Muscle layer of duodenum (tissue), 2 donors: ENCODE measurements at regions not wholly inside any gene's neighbourhood (a gene's known extent, or its start where the extent isn't known, plus 50 kb on each side); places are given as distances from the start of the nearest gene placed in this dataset.

Experiments used
- H3K27ac ChIP-seq: one replicate; pipeline ENCODE4 v1.7.0; 2013; ENCODE audit warnings: mild to moderate bottlenecking, low read length
- H3K27me3 ChIP-seq: one replicate; pipeline ENCODE4 v1.7.0; 2013; ENCODE audit warnings: low read depth, mild to moderate bottlenecking, control low read depth, low read length
- H3K36me3 ChIP-seq, 2 donors: one replicate each; pipeline ENCODE4 v1.7.0; 2013; ENCODE audit warnings: low read length in 2 of 2, control low read depth in 1 of 2, mild to moderate bottlenecking in 1 of 2; ENCODE audit not compliant: insufficient read depth in 2 of 2, control insufficient read depth in 1 of 2
- H3K4me1 ChIP-seq, 2 donors: one replicate each; pipeline ENCODE4 v1.7.0; 2013; ENCODE audit warnings: low read length in 2 of 2, mild to moderate bottlenecking in 2 of 2, control low read depth in 1 of 2, moderate library complexity in 1 of 2; ENCODE audit not compliant: insufficient read depth in 2 of 2, control insufficient read depth in 1 of 2
- H3K4me3 ChIP-seq, 2 donors: one replicate each; pipeline ENCODE4 v1.7.0; 2013; ENCODE audit warnings: low read length in 2 of 2, low read depth in 1 of 2, mild to moderate bottlenecking in 1 of 2
- H3K9me3 ChIP-seq, 2 donors: one replicate each; pipeline ENCODE4 v1.7.0; 2013; ENCODE audit warnings: low read length in 2 of 2, control low read depth in 1 of 2, mild to moderate bottlenecking in 1 of 2; ENCODE audit not compliant: control insufficient read depth in 1 of 2
- donor health status: healthy.

GRCh38 chr4:74534121-74534520 lies 89.2 kb downstream of the AREG start:
- no peaks in the 10 kb centered on the region for H3K9me3 ChIP-seq
- H3K4me1 ChIP-seq: no peaks in the 10 kb centered on the region
- H3K4me3 ChIP-seq: no peak overlapping the region
- no peak overlapping the region for H3K27ac ChIP-seq
- H3K36me3 ChIP-seq: no peaks in the 10 kb centered on the region
- H3K27me3 ChIP-seq: no peaks in the 10 kb centered on the region

GRCh38 chr4:74534936-74535335 lies 90.0 kb downstream of the AREG start:
- no peaks in the 10 kb centered on the region for H3K36me3 ChIP-seq
- H3K4me3 ChIP-seq: no peak overlapping the region
- no peaks in the 10 kb centered on the region for H3K9me3 ChIP-seq
- no peaks in the 10 kb centered on the region for H3K27me3 ChIP-seq
- no peak overlapping the region for H3K27ac ChIP-seq
- H3K4me1 ChIP-seq: no peaks in the 10 kb centered on the region

GRCh38 chr4:74535512-74535911 lies 90.6 kb downstream of the AREG start:
- Histone ChIP-seq H3K4me1 (no peaks in the 10 kb centered on the region), H3K4me3 (no peak overlapping the region), H3K27ac (no peak overlapping the region), H3K36me3 (no peaks in the 10 kb centered on the region), H3K27me3 (no peaks in the 10 kb centered on the region), H3K9me3 (no peaks in the 10 kb centered on the region)

- no peaks in the 10 kb centered on the region for H3K36me3 ChIP-seq
- H3K4me1 ChIP-seq: no peaks in the 10 kb centered on the region
- H3K27me3 ChIP-seq: no peaks in the 10 kb centered on the region
- H3K27ac ChIP-seq: no peak overlapping the region
- no peaks in the 10 kb centered on the region for H3K9me3 ChIP-seq
- no peak overlapping the region for H3K4me3 ChIP-seq
Measured at GRCh38 chr4:74536557-74536956, 91.6 kb downstream of the AREG start.

GRCh38 chr4:74537459-74537858 lies 92.5 kb downstream of the AREG start:
- Histone ChIP-seq H3K9me3 (no peaks in the 10 kb centered on the region), H3K36me3 (no peaks in the 10 kb centered on the region), H3K4me1 (peaks cover 0 to 3% of the 10 kb centered on the region in 2 donors), H3K4me3 (no peak overlapping the region), H3K27me3 (no peaks in the 10 kb centered on the region), H3K27ac (no peak overlapping the region)

GRCh38 chr4:74539044-74539790 lies 94.3 kb downstream of the AREG start:
- H3K27ac ChIP-seq: no peak overlapping the region
- no peak overlapping the region for H3K4me3 ChIP-seq
- no peaks in the 10 kb centered on the region for H3K9me3 ChIP-seq
- H3K36me3 ChIP-seq: no peaks in the 10 kb centered on the region
- no peaks in the 10 kb centered on the region for H3K27me3 ChIP-seq
- H3K4me1 ChIP-seq: peaks cover 3 to 4% of the 10 kb centered on the region in 2 donors

- H3K4me3 ChIP-seq: no peak overlapping the region
- no peaks in the 10 kb centered on the region for H3K36me3 ChIP-seq
- H3K4me1 ChIP-seq: peaks cover 3 to 4% of the 10 kb centered on the region in 2 donors
- no peaks in the 10 kb centered on the region for H3K9me3 ChIP-seq
- H3K27me3 ChIP-seq: no peaks in the 10 kb centered on the region
- no peak overlapping the region for H3K27ac ChIP-seq
Measured at GRCh38 chr4:74540193-74540592, 95.3 kb downstream of the AREG start.

- H3K27me3 ChIP-seq: no peaks in the 10 kb centered on the region
- no peak overlapping the region for H3K4me3 ChIP-seq
- H3K36me3 ChIP-seq: no peaks in the 10 kb centered on the region
- no peak overlapping the region for H3K27ac ChIP-seq
- no peaks in the 10 kb centered on the region for H3K9me3 ChIP-seq
- peaks cover 3 to 4% of the 10 kb centered on the region in 2 donors for H3K4me1 ChIP-seq
Measured at GRCh38 chr4:74541667-74542066, 96.7 kb downstream of the AREG start.

GRCh38 chr4:74543231-74543781 lies 98.4 kb downstream of the AREG start:
- Histone ChIP-seq H3K36me3 (no peaks in the 10 kb centered on the region), H3K4me3 (peak overlapping the region in 1 of 2 donors; percentile 2), H3K27me3 (no peaks in the 10 kb centered on the region), H3K9me3 (no peaks in the 10 kb centered on the region), H3K27ac (no peak overlapping the region), H3K4me1 (peaks cover 3 to 4% of the 10 kb centered on the region in 2 donors)

GRCh38 chr4:74543983-74544382 lies 99.0 kb downstream of the AREG start:
- Histone ChIP-seq H3K9me3 (no peaks in the 10 kb centered on the region), H3K27ac (no peak overlapping the region), H3K4me3 (no peak overlapping the region), H3K36me3 (no peaks in the 10 kb centered on the region), H3K27me3 (no peaks in the 10 kb centered on the region), H3K4me1 (peaks cover 3 to 4% of the 10 kb centered on the region in 2 donors)

- Histone ChIP-seq H3K36me3 (no peaks in the 10 kb centered on the region), H3K9me3 (no peaks in the 10 kb centered on the region), H3K27me3 (no peaks in the 10 kb centered on the region), H3K4me1 (peaks cover 3 to 4% of the 10 kb centered on the region in 2 donors), H3K4me3 (no peak overlapping the region), H3K27ac (no peak overlapping the region)
Measured at GRCh38 chr4:74544655-74545361, 99.9 kb downstream of the AREG start.
